OCI-LY7 (cell line): ENCODE measurements at regions not wholly inside any gene's neighbourhood (a gene's known extent, or its start where the extent isn't known, plus 50 kb on each side); places are given as distances from the start of the nearest gene placed in this dataset.

Experiments
- BruUV-seq: library from RNA; stranded (reverse); fragments of 400-500 nt; replicated peaks from 2 replicates; lab custom pipeline; 2021; lab: Mats Ljungman, UMichigan
- CTCF ChIA-PET: fragments of 300-600 bp; sonication (Branson Sonifier 250); formaldehyde crosslinking; loops from one replicate; lab custom pipeline; 2022; ENCODE audit warnings: antibody characterized with exemption; ENCODE audit not compliant: unreplicated experiment; lab: Charles Lee
- POLR2A ChIA-PET: fragments of 300-600 bp; sonication (Branson Sonifier 250); formaldehyde crosslinking; loops from one replicate; lab custom pipeline; 2022; ENCODE audit warnings: antibody characterized with exemption; lab: Charles Lee
- DNase-seq: peaks from one replicate; pipeline ENCODE4 v3.0.0-alpha.2; 2015; ENCODE audit warnings: low spot score
- H2AFZ ChIP-seq: fragments of 200-600 bp; sonication (generic), shearing (Covaris generic); 2 replicates; pipeline ENCODE4 v1.6.1; 2014; ENCODE audit warnings: mild to moderate bottlenecking, antibody characterized with exemption, low read length, moderate library complexity
- H3K27ac ChIP-seq: fragments of 200-600 bp; sonication (generic); 2 replicates; pipeline ENCODE4 v1.5.1; 2014; ENCODE audit warnings: mixed run types, low read depth, mild to moderate bottlenecking, moderate library complexity, low read length, inconsistent platforms; ENCODE audit not compliant: poor library complexity, severe bottlenecking
- H3K36me3 ChIP-seq: fragments of 200-600 bp; sonication (generic); 2 replicates; pipeline ENCODE4 v1.6.1; 2014; ENCODE audit warnings: mild to moderate bottlenecking, antibody characterized with exemption, low read length, moderate library complexity, mixed read lengths; ENCODE audit not compliant: insufficient read depth
- H3K4me1 ChIP-seq: fragments of 200-600 bp; sonication (generic); 2 replicates; pipeline ENCODE4 v1.5.1; 2014; ENCODE audit warnings: mild to moderate bottlenecking, low read length; ENCODE audit not compliant: insufficient read depth, poor library complexity, severe bottlenecking
- H3K4me2 ChIP-seq: fragments of 200-600 bp; sonication (generic); 2 replicates; pipeline ENCODE4 v1.6.1; 2014; ENCODE audit warnings: mild to moderate bottlenecking, low read length
- H3K4me3 ChIP-seq: fragments of 200-600 bp; sonication (generic); 2 replicates; pipeline ENCODE4 v1.5.1; 2014; ENCODE audit warnings: mild to moderate bottlenecking, low read depth, low read length; ENCODE audit not compliant: poor library complexity, severe bottlenecking
- H3K79me2 ChIP-seq: fragments of 200-600 bp; sonication (generic); 2 replicates; pipeline ENCODE4 v1.6.1; 2016; ENCODE audit warnings: low read depth, mild to moderate bottlenecking, low read length, moderate library complexity, mixed read lengths; ENCODE audit not compliant: insufficient read depth
- H3K9me2 ChIP-seq: fragments of 200-600 bp; sonication (generic); 2 replicates; pipeline ENCODE4 v1.6.1; 2016; ENCODE audit warnings: mild to moderate bottlenecking, low read length, mixed read lengths; ENCODE audit not compliant: insufficient read depth
- H3K9me3 ChIP-seq: fragments of 200-600 bp; sonication (generic); 2 replicates; pipeline ENCODE4 v1.6.1; 2014; ENCODE audit warnings: mild to moderate bottlenecking, mixed run types, low read length, mixed read lengths
- H4K20me1 ChIP-seq: fragments of 200-600 bp; sonication (generic); 2 replicates; pipeline ENCODE4 v1.6.1; 2014; ENCODE audit warnings: mild to moderate bottlenecking, antibody characterized with exemption, low read length, moderate library complexity, mixed read lengths; ENCODE audit not compliant: insufficient read depth
- EZH2phosphoT487 ChIP-seq: fragments of 200-600 bp; sonication (generic); IDR thresholded peaks from 2 replicates; pipeline ENCODE4 v1.6.1; 2018; ENCODE audit warnings: low read depth, borderline replicate concordance, mild to moderate bottlenecking, mixed run types, antibody characterized with exemption, low read length, moderate library complexity, mixed read lengths
- intact Hi-C: fragments of 100-400 bp; cut with micrococcal nuclease; formaldehyde crosslinking; loops from one replicate; pipeline ENCODE4 v1.10.0; 2022; ENCODE audit not compliant: unreplicated experiment
- TF ChIP-seq, protein P1 (sequence below): fragments of 200-600 bp; sonication (generic); conservative IDR thresholded peaks from 2 replicates; pipeline ENCODE4 v1.5.1; 2014; ENCODE audit warnings: mild to moderate bottlenecking, antibody characterized with exemption, low read length, moderate library complexity, mixed read lengths

DNA sequence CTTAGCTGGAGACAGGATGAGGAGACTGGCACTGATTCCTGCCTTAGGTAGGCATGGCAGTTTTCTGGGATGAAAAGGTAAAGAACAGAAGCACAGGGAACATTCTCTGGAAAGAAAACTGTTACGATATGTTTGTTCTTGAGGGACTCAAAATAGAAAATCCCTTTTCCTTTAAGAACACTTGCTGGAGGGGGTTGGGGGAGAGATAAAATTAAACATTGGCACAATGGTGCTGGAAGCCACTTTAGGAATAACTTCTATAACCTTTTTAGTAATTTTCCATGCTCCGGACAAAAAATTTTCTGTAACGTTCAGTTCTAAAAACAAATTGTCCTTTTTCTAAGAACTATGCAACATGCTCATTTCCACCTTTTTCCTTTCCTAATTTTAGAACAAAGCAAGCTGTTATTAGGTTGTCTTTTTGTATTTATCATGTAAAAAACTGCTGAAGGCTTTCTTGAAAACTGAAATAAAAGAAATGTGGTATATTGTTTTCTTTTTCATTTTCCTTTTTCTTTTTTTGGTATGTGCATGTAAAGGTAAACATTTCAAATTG lies 343.8 kb downstream of the EPHA4 start:
- H3K9me3 ChIP-seq: no peaks in the 10 kb centered on the region
- no peaks in the 10 kb centered on the region for H3K79me2 ChIP-seq
- H3K4me1 ChIP-seq: no peaks in the 10 kb centered on the region
- ChIA-PET POLR2A (no interaction called here), CTCF (no interaction called here)
- no peak for DNase-seq
- no TSS peak for BruUV-seq
- H3K4me2 ChIP-seq: no peak overlapping the region
- no peak overlapping the region for H3K4me3 ChIP-seq
- no peak overlapping the region for H3K27ac ChIP-seq
- no peak for TF ChIP-seq EZH2phosphoT487
- TF ChIP-seq, protein P1, sequence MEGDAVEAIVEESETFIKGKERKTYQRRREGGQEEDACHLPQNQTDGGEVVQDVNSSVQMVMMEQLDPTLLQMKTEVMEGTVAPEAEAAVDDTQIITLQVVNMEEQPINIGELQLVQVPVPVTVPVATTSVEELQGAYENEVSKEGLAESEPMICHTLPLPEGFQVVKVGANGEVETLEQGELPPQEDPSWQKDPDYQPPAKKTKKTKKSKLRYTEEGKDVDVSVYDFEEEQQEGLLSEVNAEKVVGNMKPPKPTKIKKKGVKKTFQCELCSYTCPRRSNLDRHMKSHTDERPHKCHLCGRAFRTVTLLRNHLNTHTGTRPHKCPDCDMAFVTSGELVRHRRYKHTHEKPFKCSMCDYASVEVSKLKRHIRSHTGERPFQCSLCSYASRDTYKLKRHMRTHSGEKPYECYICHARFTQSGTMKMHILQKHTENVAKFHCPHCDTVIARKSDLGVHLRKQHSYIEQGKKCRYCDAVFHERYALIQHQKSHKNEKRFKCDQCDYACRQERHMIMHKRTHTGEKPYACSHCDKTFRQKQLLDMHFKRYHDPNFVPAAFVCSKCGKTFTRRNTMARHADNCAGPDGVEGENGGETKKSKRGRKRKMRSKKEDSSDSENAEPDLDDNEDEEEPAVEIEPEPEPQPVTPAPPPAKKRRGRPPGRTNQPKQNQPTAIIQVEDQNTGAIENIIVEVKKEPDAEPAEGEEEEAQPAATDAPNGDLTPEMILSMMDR: no peak
- intact Hi-C loops: no loop called here
- H3K36me3 ChIP-seq: no peaks in the 10 kb centered on the region
- no peaks in the 10 kb centered on the region for H3K9me2 ChIP-seq
- no peak overlapping the region for H2AFZ ChIP-seq
- H4K20me1 ChIP-seq: no peaks in the 10 kb centered on the region

DNA sequence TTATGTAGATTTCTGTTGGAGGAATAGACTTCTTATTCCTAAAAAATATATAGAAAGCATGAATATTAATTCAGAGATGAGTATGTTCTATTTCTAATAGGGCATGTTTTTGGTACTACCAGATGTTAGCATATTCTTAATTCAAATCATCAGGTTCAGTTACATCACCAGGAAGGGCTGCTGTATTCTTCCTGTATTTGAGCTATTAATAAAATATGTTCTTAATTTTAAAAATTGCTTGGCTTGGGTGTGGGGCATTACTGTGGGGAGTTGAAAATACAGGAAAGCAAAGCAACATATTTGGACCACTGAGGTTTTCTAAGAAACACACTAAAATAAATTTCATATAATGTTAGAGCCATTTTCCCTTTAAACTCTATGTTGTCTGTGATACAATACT lies 343.0 kb downstream of the EPHA4 start:
- TF ChIP-seq EZH2phosphoT487: no peak
- TF ChIP-seq, protein P1: no peak
- intact Hi-C loops: no loop called here

DNA sequence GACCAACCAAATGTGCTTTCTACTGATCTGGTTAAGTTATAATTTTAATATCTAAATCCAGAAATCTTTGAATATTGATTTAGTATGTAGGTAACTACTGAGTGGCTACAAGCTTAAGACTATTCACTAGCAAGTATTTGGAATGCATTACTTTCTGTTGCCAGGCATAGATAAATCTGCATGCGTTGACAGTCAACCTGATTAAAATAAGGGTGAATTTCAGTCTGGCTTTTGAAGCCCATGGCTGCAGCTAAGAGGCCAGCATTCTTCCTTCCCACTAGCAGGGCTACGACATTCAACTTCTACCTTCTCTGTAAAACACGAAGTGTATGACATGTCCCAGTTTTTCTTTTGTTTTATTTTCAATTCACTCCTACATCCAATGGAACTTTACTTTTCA lies 340.6 kb downstream of the EPHA4 start:
- CTCF ChIA-PET: interaction anchor here (0.6 kb wide), 1 partner anchor 1690 kb away, joined by 3 read pairs; no protein-coding TSS in a partner anchor
- H3K4me2 ChIP-seq: no peak overlapping the region
- H3K4me1 ChIP-seq: no peaks in the 10 kb centered on the region

More for the DNA sequence above, 343.0 kb downstream of the EPHA4 start:
- H3K27ac ChIP-seq: no peak overlapping the region
- no peaks in the 10 kb centered on the region for H3K4me1 ChIP-seq
- no peaks in the 10 kb centered on the region for H4K20me1 ChIP-seq
- no peaks in the 10 kb centered on the region for H3K9me2 ChIP-seq
- ChIA-PET CTCF (no interaction called here), POLR2A (no interaction called here)
- BruUV-seq: no TSS peak
- H3K4me3 ChIP-seq: no peak overlapping the region
- H3K9me3 ChIP-seq: no peaks in the 10 kb centered on the region
- no peak for DNase-seq
- H3K36me3 ChIP-seq: no peaks in the 10 kb centered on the region
- no peak overlapping the region for H3K4me2 ChIP-seq
- H2AFZ ChIP-seq: no peak overlapping the region
- H3K79me2 ChIP-seq: no peaks in the 10 kb centered on the region

More for the DNA sequence above, 340.6 kb downstream of the EPHA4 start:
- no peak for TF ChIP-seq EZH2phosphoT487
- TF ChIP-seq, protein P1: no peak
- Histone ChIP-seq H2AFZ (no peak overlapping the region), H3K36me3 (no peaks in the 10 kb centered on the region), H3K4me3 (no peak overlapping the region), H3K9me2 (no peaks in the 10 kb centered on the region), H3K27ac (no peak overlapping the region), H3K79me2 (no peaks in the 10 kb centered on the region), H3K9me3 (no peaks in the 10 kb centered on the region), H4K20me1 (no peaks in the 10 kb centered on the region)
- intact Hi-C loops: no loop called here
- DNase-seq: no peak
- no TSS peak for BruUV-seq
- POLR2A ChIA-PET: interaction anchor here (0.9 to 1.3 kb wide), 2 partner anchors 59 to 155 kb away, joined by 3 to 4 read pairs; no protein-coding TSS in a partner anchor
